ENCODE measurements at regions not wholly inside any gene's neighbourhood (a gene's known extent, or its start where the extent isn't known, plus 50 kb on each side); places are given as distances from the start of the nearest gene placed in this dataset.

DNA sequence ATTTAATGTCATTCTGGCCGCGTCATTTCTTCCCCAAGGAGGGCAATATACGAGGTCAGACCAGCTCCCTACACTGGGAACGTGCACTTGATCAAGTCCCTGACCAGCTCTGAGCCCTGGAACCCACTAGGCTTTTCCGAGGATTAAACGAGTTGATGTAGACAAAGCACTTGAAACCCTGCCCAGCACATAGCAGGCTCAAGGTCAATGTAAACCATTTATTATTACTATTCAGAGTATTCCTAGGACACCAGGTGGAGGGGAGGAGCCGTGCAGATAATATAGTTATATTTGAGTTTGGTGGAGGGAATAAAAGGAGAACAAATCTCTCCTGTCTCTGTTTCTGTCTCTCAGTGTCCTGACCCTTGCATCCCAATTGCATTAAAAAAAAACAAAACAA lies 174.1 kb upstream of the IGSF21 start:
- no peak for TF ChIP-seq POLR2AphosphoS5 (IDR thresholded peaks at IDR 0.05)
- TF ChIP-seq, protein P1, sequence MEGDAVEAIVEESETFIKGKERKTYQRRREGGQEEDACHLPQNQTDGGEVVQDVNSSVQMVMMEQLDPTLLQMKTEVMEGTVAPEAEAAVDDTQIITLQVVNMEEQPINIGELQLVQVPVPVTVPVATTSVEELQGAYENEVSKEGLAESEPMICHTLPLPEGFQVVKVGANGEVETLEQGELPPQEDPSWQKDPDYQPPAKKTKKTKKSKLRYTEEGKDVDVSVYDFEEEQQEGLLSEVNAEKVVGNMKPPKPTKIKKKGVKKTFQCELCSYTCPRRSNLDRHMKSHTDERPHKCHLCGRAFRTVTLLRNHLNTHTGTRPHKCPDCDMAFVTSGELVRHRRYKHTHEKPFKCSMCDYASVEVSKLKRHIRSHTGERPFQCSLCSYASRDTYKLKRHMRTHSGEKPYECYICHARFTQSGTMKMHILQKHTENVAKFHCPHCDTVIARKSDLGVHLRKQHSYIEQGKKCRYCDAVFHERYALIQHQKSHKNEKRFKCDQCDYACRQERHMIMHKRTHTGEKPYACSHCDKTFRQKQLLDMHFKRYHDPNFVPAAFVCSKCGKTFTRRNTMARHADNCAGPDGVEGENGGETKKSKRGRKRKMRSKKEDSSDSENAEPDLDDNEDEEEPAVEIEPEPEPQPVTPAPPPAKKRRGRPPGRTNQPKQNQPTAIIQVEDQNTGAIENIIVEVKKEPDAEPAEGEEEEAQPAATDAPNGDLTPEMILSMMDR (IDR thresholded peaks at IDR 0.05) = no peak
- no peak for TF ChIP-seq POLR2A (IDR thresholded peaks at IDR 0.05; ENCODE audit: low read depth)
